ENCODE measurements at regions not wholly inside any gene's neighbourhood (a gene's known extent, or its start where the extent isn't known, plus 50 kb on each side); places are given as distances from the start of the nearest gene placed in this dataset.

DNA sequence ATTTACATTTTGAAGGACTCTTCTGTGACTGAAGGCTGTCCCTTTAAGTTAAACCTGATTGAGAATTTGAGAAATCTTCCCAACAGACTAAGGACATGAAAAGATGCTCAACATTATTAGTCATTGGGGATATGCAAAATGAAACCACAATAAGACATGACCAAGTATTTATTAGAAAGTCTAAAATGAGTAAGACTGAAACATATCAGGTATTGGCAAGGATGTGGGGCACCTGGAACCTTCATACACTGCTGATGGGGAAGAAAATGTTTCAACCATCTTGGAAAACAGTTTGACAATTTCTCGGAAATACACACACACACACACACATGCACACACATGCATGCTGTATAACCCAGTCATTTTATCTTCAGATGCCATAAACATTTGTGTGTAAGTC, 132.1 kb upstream of the CDK6 start:
- Histone ChIP-seq H3K27me3 (replicated peaks) (no peaks in the 10 kb centered on the region), H3K4me3 (ENCODE audit: low read depth, low read length) (no peak overlapping the region), H3K27ac (no peak overlapping the region), H3K36me3 (replicated peaks) (no peaks in the 10 kb centered on the region)
- TF ChIP-seq, protein P1, sequence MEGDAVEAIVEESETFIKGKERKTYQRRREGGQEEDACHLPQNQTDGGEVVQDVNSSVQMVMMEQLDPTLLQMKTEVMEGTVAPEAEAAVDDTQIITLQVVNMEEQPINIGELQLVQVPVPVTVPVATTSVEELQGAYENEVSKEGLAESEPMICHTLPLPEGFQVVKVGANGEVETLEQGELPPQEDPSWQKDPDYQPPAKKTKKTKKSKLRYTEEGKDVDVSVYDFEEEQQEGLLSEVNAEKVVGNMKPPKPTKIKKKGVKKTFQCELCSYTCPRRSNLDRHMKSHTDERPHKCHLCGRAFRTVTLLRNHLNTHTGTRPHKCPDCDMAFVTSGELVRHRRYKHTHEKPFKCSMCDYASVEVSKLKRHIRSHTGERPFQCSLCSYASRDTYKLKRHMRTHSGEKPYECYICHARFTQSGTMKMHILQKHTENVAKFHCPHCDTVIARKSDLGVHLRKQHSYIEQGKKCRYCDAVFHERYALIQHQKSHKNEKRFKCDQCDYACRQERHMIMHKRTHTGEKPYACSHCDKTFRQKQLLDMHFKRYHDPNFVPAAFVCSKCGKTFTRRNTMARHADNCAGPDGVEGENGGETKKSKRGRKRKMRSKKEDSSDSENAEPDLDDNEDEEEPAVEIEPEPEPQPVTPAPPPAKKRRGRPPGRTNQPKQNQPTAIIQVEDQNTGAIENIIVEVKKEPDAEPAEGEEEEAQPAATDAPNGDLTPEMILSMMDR (IDR thresholded peaks at IDR 0.05; ENCODE audit: low read depth, low read length, missing control alignments), result no peak
- in situ Hi-C loops (cut with HindIII; ENCODE audit: low pct_ligation_motif_present, low sequenced_read_pairs), result no loop called here
- DNase-seq, result no peak

DNA sequence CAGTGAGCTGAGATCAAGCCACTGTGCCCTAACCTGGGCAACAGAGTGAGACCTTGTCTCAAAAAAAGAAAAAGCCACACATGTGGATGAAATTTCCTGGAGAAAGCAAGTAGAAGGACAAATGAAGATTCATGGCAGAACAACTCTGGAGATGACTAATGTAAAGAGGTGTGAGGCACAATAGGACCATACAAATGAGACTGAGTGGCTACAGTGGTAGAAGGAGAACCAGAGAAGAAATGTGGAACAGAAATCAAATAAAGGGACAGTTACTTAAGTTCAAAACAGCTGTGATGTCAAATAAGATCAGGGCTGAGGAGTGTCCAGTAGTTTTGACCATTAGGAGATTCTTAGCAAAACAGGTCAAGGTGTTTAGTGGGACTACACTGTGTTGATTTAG, 130.9 kb upstream of the CDK6 start:
- TF ChIP-seq, protein P1 (IDR thresholded peaks at IDR 0.05; ENCODE audit: low read depth, low read length, missing control alignments), result no peak
- no peak overlapping the region for H3K27ac ChIP-seq
- in situ Hi-C loops (cut with HindIII; ENCODE audit: low pct_ligation_motif_present, low sequenced_read_pairs), result no loop called here
- no peaks in the 10 kb centered on the region for H3K27me3 ChIP-seq (replicated peaks)
- no peaks in the 10 kb centered on the region for H3K36me3 ChIP-seq (replicated peaks)
- no peak for DNase-seq
- no peak overlapping the region for H3K4me3 ChIP-seq (ENCODE audit: low read depth, low read length)

DNA sequence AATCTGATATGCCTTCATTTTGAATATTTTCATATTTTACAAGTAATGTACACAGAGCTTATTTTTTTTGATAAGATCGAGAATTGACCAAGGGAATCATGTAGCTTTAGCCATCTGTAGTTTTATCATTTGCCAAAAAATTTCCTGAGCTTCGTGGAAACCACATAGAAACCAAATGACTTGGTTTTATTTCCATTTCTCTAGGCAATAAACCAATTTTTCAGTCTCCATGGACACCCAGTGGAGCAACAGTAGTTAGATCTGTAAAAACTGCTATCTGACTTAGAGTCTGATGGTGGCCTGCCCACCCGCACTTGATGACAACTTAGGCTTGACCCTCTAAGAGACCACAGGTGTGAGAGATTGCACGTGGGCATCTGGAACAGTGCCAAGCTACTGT, 127.8 kb upstream of the CDK6 start:
- TF ChIP-seq, protein P1 (IDR thresholded peaks at IDR 0.05; ENCODE audit: low read depth, low read length, missing control alignments), result no peak
- Histone ChIP-seq H3K36me3 (replicated peaks) (no peaks in the 10 kb centered on the region), H3K27ac (no peak overlapping the region), H3K4me3 (ENCODE audit: low read depth, low read length) (no peak overlapping the region), H3K27me3 (replicated peaks) (no peaks in the 10 kb centered on the region)
- in situ Hi-C loops (cut with HindIII; ENCODE audit: low pct_ligation_motif_present, low sequenced_read_pairs), result no loop called here
- no peak for DNase-seq

DNA sequence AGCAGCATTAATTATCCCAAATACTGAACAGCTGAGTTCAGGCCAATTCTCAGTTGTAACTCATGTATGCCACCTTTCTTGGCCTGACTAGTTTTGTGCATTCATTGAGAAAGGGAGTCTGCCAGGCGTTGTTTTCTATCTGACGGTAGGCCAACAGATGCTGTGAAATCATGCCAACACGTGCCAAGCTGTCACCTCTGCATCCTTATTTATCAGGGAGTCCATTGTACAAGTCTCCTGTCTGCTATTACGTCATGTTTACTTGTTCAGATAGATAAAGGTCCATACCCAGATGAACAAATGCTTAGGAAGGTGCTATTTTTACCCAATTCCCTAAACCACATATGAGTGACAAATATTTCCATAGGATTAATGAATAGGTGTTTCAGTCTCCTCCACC, 127.2 kb upstream of the CDK6 start:
- in situ Hi-C loops (cut with HindIII; ENCODE audit: low pct_ligation_motif_present, low sequenced_read_pairs), result no loop called here
- Histone ChIP-seq H3K4me3 (ENCODE audit: low read depth, low read length) (no peak overlapping the region), H3K27ac (no peak overlapping the region), H3K36me3 (replicated peaks) (no peaks in the 10 kb centered on the region), H3K27me3 (replicated peaks) (no peaks in the 10 kb centered on the region)
- no peak for DNase-seq
- TF ChIP-seq, protein P1 (IDR thresholded peaks at IDR 0.05; ENCODE audit: low read depth, low read length, missing control alignments), result no peak

DNA sequence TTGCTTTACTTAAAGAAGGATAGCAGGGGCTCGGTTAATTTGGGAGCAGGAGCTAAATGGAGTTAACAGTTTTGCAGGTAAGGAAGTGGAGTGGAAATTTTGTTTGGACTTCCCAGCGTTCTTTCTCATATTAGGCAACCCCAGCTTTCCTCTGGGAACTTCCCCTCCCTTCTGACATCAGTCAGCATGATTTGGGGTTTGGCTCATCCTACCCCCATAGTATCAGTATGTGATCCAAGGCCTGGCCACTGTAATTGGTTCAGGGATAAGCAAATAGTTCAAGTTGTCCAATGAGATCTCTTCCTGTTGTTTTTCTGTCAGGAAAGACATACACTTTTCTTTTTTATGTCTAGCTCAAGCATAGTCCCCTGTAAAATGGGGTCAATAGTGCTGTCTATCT, 125.6 kb upstream of the CDK6 start:
- Histone ChIP-seq H3K27me3 (replicated peaks) (no peaks in the 10 kb centered on the region), H3K36me3 (replicated peaks) (no peaks in the 10 kb centered on the region), H3K27ac (no peak overlapping the region), H3K4me3 (ENCODE audit: low read depth, low read length) (no peak overlapping the region)
- TF ChIP-seq, protein P1 (IDR thresholded peaks at IDR 0.05; ENCODE audit: low read depth, low read length, missing control alignments), result no peak
- in situ Hi-C loops (cut with HindIII; ENCODE audit: low pct_ligation_motif_present, low sequenced_read_pairs), result no loop called here
- no peak for DNase-seq

DNA sequence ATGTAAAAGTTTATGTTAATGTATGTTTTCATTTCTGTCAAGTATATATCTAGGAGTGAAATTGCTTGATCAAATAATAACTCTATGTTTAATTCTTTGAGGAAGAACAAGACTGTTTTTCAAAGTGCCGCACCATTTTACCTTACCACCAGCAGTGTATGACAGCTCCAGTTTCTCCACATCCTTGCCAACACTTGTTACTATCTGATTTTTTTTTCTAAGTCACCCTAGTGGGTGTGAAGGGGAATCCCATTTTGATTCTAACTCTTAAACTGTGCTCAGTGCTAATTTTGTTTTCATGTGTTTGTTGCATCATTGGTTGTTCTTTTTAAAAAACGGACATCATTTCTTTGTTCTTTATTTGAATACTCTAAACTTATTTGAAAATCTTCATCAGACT, 120.2 kb upstream of the CDK6 start:
- Histone ChIP-seq H3K4me3 (ENCODE audit: low read depth, low read length) (no peak overlapping the region), H3K27ac (no peak overlapping the region), H3K36me3 (replicated peaks) (no peaks in the 10 kb centered on the region), H3K27me3 (replicated peaks) (no peaks in the 10 kb centered on the region)
- in situ Hi-C loops (cut with HindIII; ENCODE audit: low pct_ligation_motif_present, low sequenced_read_pairs), result no loop called here
- DNase-seq, result no peak
- TF ChIP-seq, protein P1 (IDR thresholded peaks at IDR 0.05; ENCODE audit: low read depth, low read length, missing control alignments), result no peak

All from brain microvascular endothelial cell (primary cell).